Liver (tissue), 2 donors: ENCODE measurements at regions not wholly inside any gene's neighbourhood (a gene's known extent, or its start where the extent isn't known, plus 50 kb on each side); places are given as distances from the start of the nearest gene placed in this dataset.

ENCODE experiments used
- CTCF ChIP-seq: fragments of 150-350 bp; IDR thresholded peaks from 2 replicates; pipeline ENCODE4 v1.5.1; 2017; ENCODE audit warnings: improper control_type of control experiment, low read depth, low read length; ENCODE audit not compliant: missing input control
- REST ChIP-seq: IDR thresholded peaks from 2 replicates; pipeline ENCODE4 v1.6.1; 2016; ENCODE audit warnings: antibody characterized with exemption, mild to moderate bottlenecking
- YY1 ChIP-seq: IDR thresholded peaks from 2 replicates; pipeline ENCODE4 v1.6.1; 2016; ENCODE audit warnings: antibody characterized with exemption, mild to moderate bottlenecking
- donor health status: healthy.

- TF ChIP-seq YY1 (no peak), CTCF (no peak), REST (no peak)
These were observed 690.7 kb downstream of the TUSC7 start for GRCh38 chr3:117400303-117400702.
